Mesendoderm (in vitro differentiated cells): ENCODE measurements at regions not wholly inside any gene's neighbourhood (a gene's known extent, or its start where the extent isn't known, plus 50 kb on each side); places are given as distances from the start of the nearest gene placed in this dataset.

Experiments used
- DNase-seq: peaks from one replicate; pipeline ENCODE4 v3.0.0; 2013
- H2AK5ac ChIP-seq: 2 replicates; pipeline ENCODE4 v1.6.1; 2013; ENCODE audit warnings: low read length, inconsistent platforms
- H2BK120ac ChIP-seq: 2 replicates; pipeline ENCODE4 v1.6.1; 2013; ENCODE audit warnings: low read depth, mild to moderate bottlenecking, low read length, moderate library complexity, mixed read lengths
- H2BK15ac ChIP-seq: replicated peaks from 2 replicates; pipeline ENCODE4 v1.6.1; 2013; ENCODE audit warnings: low read depth, mild to moderate bottlenecking, moderate library complexity
- H2BK5ac ChIP-seq: 2 replicates; pipeline ENCODE4 v1.6.1; 2013; ENCODE audit warnings: low read length, inconsistent platforms
- H3K18ac ChIP-seq: 2 replicates; pipeline ENCODE4 v1.6.1; 2013; ENCODE audit warnings: mild to moderate bottlenecking, low read length, mixed read lengths
- H3K23ac ChIP-seq: one replicate; pipeline ENCODE4 v1.6.1; 2013; ENCODE audit warnings: low read length
- H3K27ac ChIP-seq: 2 replicates; pipeline ENCODE4 v1.5.1; 2013; ENCODE audit warnings: low read depth, mild to moderate bottlenecking, inconsistent platforms, low read length, moderate library complexity
- H3K27me3 ChIP-seq: 2 replicates; pipeline ENCODE4 v1.6.1; 2013; ENCODE audit warnings: low read length, control low read depth, mild to moderate bottlenecking, inconsistent platforms; ENCODE audit not compliant: insufficient read depth, poor library complexity
- H3K36me3 ChIP-seq: 2 replicates; pipeline ENCODE4 v1.6.1; 2013; ENCODE audit warnings: low read length, inconsistent platforms; ENCODE audit not compliant: control insufficient read depth, insufficient read depth
- H3K4ac ChIP-seq: one replicate; pipeline ENCODE4 v1.6.1; 2013; ENCODE audit warnings: low read depth, mild to moderate bottlenecking, low read length, moderate library complexity
- H3K4me1 ChIP-seq: 2 replicates; pipeline ENCODE4 v1.6.1; 2013; ENCODE audit warnings: low read depth, low read length, inconsistent platforms; ENCODE audit not compliant: control insufficient read depth
- H3K4me2 ChIP-seq: 2 replicates; pipeline ENCODE4 v1.6.1; 2013; ENCODE audit warnings: low read length
- H3K4me3 ChIP-seq: 2 replicates; pipeline ENCODE4 v1.5.1; 2013; ENCODE audit warnings: mild to moderate bottlenecking, low read length
- H3K56ac ChIP-seq: one replicate; pipeline ENCODE4 v1.6.1; 2013; ENCODE audit warnings: low read length
- H3K79me1 ChIP-seq: 2 replicates; pipeline ENCODE4 v1.6.1; 2013; ENCODE audit warnings: low read length, inconsistent platforms
- H3K79me2 ChIP-seq: 2 replicates; pipeline ENCODE4 v1.6.1; 2013; ENCODE audit warnings: mild to moderate bottlenecking, low read length; ENCODE audit not compliant: control insufficient read depth, insufficient read depth
- H3K9ac ChIP-seq: 2 replicates; pipeline ENCODE4 v1.6.1; 2013; ENCODE audit warnings: low read length, inconsistent platforms
- H4K5ac ChIP-seq: one replicate; pipeline ENCODE4 v1.6.1; 2013; ENCODE audit warnings: low read length
- H4K8ac ChIP-seq: one replicate; pipeline ENCODE4 v1.6.1; 2013; ENCODE audit warnings: low read depth, mild to moderate bottlenecking, control low read depth, low read length, moderate library complexity
- WGBS: extraction: QIAGEN DNeasy Blood & Tissue Kit; methylation state at CpG from one replicate; pipeline ENCODE4 v1.1.7; 2013; ENCODE audit warnings: low lambda C conversion rate, missing lambda C conversion rate; ENCODE audit not compliant: insufficient coverage; ENCODE audit errors: extremely low coverage; 5-methylcytosine and 5-hydroxymethylcytosine counted together

GRCh38 chr11:23509023-23509422, 648.7 kb upstream of the CCDC179 start:
- H3K4ac ChIP-seq: no peak overlapping the region
- no peak overlapping the region for H3K4me2 ChIP-seq
- H2AK5ac ChIP-seq: no peak overlapping the region
- no peak overlapping the region for H2BK5ac ChIP-seq
- no peak overlapping the region for H3K27ac ChIP-seq
- no peak overlapping the region for H3K4me3 ChIP-seq
- H3K56ac ChIP-seq: no peak overlapping the region
- no peak overlapping the region for H4K8ac ChIP-seq
- no peaks in the 10 kb centered on the region for H3K36me3 ChIP-seq
- H4K5ac ChIP-seq: no peak overlapping the region
- no peak overlapping the region for H3K23ac ChIP-seq
- no peaks in the 10 kb centered on the region for H3K27me3 ChIP-seq
- no peak for DNase-seq
- H2BK15ac ChIP-seq: no peak overlapping the region
- no peaks in the 10 kb centered on the region for H3K79me2 ChIP-seq
- no peak overlapping the region for H2BK120ac ChIP-seq
- H3K18ac ChIP-seq: no peak overlapping the region
- H3K9ac ChIP-seq: no peak overlapping the region
- H3K79me1 ChIP-seq: no peaks in the 10 kb centered on the region
- H3K4me1 ChIP-seq: no peaks in the 10 kb centered on the region

GRCh38 chr11:23509821-23510220, 649.5 kb upstream of the CCDC179 start:
- H3K4me3 ChIP-seq: no peak overlapping the region
- no peak overlapping the region for H2BK15ac ChIP-seq
- no peak overlapping the region for H3K23ac ChIP-seq
- DNase-seq: no peak
- H3K27me3 ChIP-seq: no peaks in the 10 kb centered on the region
- no peak overlapping the region for H4K8ac ChIP-seq
- no peaks in the 10 kb centered on the region for H3K36me3 ChIP-seq
- H3K4ac ChIP-seq: no peak overlapping the region
- no peak overlapping the region for H3K4me2 ChIP-seq
- no peak overlapping the region for H4K5ac ChIP-seq
- H3K27ac ChIP-seq: no peak overlapping the region
- no peaks in the 10 kb centered on the region for H3K4me1 ChIP-seq
- no peak overlapping the region for H3K18ac ChIP-seq
- no peak overlapping the region for H2BK5ac ChIP-seq
- H2BK120ac ChIP-seq: no peak overlapping the region
- no peaks in the 10 kb centered on the region for H3K79me2 ChIP-seq
- H2AK5ac ChIP-seq: no peak overlapping the region
- no peak overlapping the region for H3K9ac ChIP-seq
- H3K56ac ChIP-seq: no peak overlapping the region
- WGBS: no CpG with 5 or more reads among the region's 2 CpGs
- no peaks in the 10 kb centered on the region for H3K79me1 ChIP-seq

DNA sequence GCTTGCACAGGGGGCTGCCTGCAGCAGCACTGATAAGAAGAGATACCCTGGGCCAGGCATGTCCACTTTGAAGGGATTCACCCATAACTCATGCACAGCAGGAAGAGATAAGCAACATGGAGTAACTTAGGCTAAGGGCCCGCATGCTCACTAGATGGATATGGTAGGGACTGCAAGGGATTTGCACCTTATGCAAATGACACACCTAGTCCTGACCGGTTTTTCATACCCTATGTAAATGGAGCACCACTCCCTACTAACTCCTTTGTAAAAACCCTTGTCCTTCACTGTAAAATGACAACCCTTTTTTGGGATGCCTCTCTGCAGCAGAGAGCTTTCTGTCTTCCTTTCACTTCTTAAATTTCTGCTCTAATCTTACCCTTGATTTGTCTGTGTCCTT, 658.9 kb upstream of the CCDC179 start:
- H4K5ac ChIP-seq: no peak overlapping the region
- DNase-seq: peak; percentile 22
- no CpG with 5 or more reads among the region's 2 CpGs for WGBS

DNA sequence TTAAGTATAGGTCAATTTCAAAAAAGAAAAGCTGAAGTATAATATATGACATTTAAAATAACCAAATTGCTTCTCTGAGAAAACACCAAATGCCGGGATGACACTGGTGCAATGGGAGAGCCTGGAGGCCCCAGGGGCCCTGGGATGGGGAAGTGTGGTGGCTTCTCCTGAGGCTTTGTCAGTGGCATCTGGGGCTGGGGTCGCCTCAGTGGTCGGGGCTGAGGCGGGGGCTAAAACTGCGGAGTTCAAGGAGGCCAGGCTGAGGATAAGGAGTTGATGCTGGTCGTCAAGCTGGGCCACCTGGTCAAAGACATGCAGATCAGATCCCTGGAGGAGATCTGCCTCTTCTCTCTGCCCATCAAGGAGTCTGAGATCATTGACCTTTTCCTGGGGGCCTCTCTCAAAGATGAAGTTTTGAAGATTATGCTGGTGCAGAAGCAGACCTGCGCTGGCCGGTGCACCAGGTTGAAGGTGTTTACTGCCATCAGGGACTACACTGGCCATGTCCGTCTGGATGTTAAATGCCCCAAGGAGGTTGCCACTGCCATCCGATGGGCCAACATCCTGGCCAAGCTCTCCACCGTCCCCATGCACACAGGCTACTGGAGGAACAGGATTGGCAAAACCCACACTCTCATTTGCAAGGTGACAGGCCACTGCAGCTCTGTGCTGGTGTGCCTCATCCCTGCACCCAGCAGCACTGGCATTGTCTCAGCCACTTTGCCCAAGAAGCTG, 660.1 kb upstream of the CCDC179 start:
- H2BK120ac ChIP-seq: no peak overlapping the region
- H3K4me2 ChIP-seq: no peak overlapping the region
- no peak overlapping the region for H2BK15ac ChIP-seq
- WGBS: no CpG with 5 or more reads among the region's 11 CpGs
- H3K9ac ChIP-seq: no peak overlapping the region
- no peak overlapping the region for H3K4ac ChIP-seq
- no peak overlapping the region for H2BK5ac ChIP-seq
- H3K4me1 ChIP-seq: no peaks in the 10 kb centered on the region
- no peak overlapping the region for H3K18ac ChIP-seq
- no peak overlapping the region for H3K27ac ChIP-seq
- DNase-seq: no peak
- no peak overlapping the region for H4K8ac ChIP-seq
- no peak overlapping the region for H3K23ac ChIP-seq
- no peak overlapping the region for H2AK5ac ChIP-seq
- no peaks in the 10 kb centered on the region for H3K79me2 ChIP-seq
- H3K4me3 ChIP-seq: no peak overlapping the region
- no peaks in the 10 kb centered on the region for H3K36me3 ChIP-seq
- no peaks in the 10 kb centered on the region for H3K79me1 ChIP-seq
- no peak overlapping the region for H3K56ac ChIP-seq
- no peak overlapping the region for H4K5ac ChIP-seq
- H3K27me3 ChIP-seq: no peaks in the 10 kb centered on the region

More for the DNA sequence above, 658.9 kb upstream of the CCDC179 start:
- H3K4me1 ChIP-seq: no peaks in the 10 kb centered on the region
- no peaks in the 10 kb centered on the region for H3K27me3 ChIP-seq
- no peak overlapping the region for H3K4me3 ChIP-seq
- no peak overlapping the region for H3K4me2 ChIP-seq
- H2BK120ac ChIP-seq: no peak overlapping the region
- H3K79me2 ChIP-seq: no peaks in the 10 kb centered on the region
- H3K18ac ChIP-seq: no peak overlapping the region
- H3K4ac ChIP-seq: no peak overlapping the region
- H3K27ac ChIP-seq: no peak overlapping the region
- no peaks in the 10 kb centered on the region for H3K36me3 ChIP-seq
- H3K56ac ChIP-seq: no peak overlapping the region
- no peak overlapping the region for H3K23ac ChIP-seq
- no peaks in the 10 kb centered on the region for H3K79me1 ChIP-seq
- H2BK5ac ChIP-seq: no peak overlapping the region
- no peak overlapping the region for H3K9ac ChIP-seq
- H2BK15ac ChIP-seq: no peak overlapping the region
- no peak overlapping the region for H2AK5ac ChIP-seq
- no peak overlapping the region for H4K8ac ChIP-seq

DNA sequence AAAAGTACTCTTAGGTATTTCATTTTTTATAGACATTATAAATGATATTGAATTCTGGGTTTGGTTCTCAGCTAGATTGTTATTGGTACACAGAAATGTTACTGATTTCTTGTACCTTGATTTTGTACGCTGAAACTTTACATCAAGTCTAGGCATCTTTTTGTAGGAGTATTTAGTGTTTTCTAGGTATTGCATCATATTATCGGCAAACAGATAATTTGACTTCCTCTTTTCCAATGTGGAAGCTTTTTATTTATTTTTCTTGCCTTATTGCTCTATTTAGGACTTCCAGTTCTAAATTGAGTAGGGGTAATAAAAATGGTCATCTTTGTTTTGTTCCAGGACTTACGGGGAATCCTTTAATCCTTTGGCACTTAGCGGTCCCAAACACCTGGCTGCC, 676.6 kb upstream of the CCDC179 start:
- WGBS: no CpG with 5 or more reads among the region's 4 CpGs
- Histone ChIP-seq H3K4ac (no peak overlapping the region), H3K4me2 (no peak overlapping the region), H2BK5ac (no peak overlapping the region), H3K79me1 (no peaks in the 10 kb centered on the region), H3K18ac (no peak overlapping the region), H3K27ac (no peak overlapping the region), H4K8ac (no peak overlapping the region), H3K36me3 (no peaks in the 10 kb centered on the region), H3K4me1 (no peaks in the 10 kb centered on the region), H3K23ac (no peak overlapping the region), H3K79me2 (no peaks in the 10 kb centered on the region), H2BK120ac (no peak overlapping the region), H3K4me3 (no peak overlapping the region), H4K5ac (no peak overlapping the region), H3K56ac (no peak overlapping the region), H3K9ac (no peak overlapping the region), H3K27me3 (no peaks in the 10 kb centered on the region), H2BK15ac (no peak overlapping the region), H2AK5ac (no peak overlapping the region)
- DNase-seq: no peak

DNA sequence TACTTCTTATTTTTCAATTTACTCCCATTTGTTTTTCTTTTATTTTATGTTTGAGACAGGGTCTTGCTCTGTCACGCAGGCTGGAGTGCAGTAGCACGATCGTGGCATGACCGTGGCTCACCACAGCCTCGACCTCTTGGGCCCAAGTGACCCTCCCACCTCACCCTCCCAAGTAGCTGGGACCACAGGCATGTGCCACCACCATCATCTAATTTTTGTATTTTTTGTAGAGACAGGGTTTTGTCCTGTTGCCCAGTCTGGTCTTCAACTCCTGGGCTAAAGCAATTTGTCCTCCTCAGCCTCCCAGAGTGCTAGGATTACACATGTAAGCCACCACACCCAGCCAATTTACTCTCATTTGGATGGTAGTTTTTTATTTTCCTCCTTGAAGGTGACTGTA, 679.3 kb upstream of the CCDC179 start:
- no peak for DNase-seq
- WGBS: no CpG with 5 or more reads among the region's 5 CpGs
- Histone ChIP-seq H2AK5ac (no peak overlapping the region), H3K56ac (peak overlapping the region; percentile 17), H3K9ac (no peak overlapping the region), H4K8ac (no peak overlapping the region), H2BK120ac (no peak overlapping the region), H3K18ac (peak overlapping the region; percentile 64), H3K36me3 (no peaks in the 10 kb centered on the region), H4K5ac (no peak overlapping the region), H3K4me2 (no peak overlapping the region), H2BK5ac (no peak overlapping the region), H3K79me2 (no peaks in the 10 kb centered on the region), H3K79me1 (no peaks in the 10 kb centered on the region), H3K27me3 (no peaks in the 10 kb centered on the region), H3K23ac (no peak overlapping the region), H3K4me1 (no peaks in the 10 kb centered on the region), H3K27ac (no peak overlapping the region), H2BK15ac (no peak overlapping the region), H3K4me3 (no peak overlapping the region), H3K4ac (no peak overlapping the region)
